GM23248 (cell line): ENCODE measurements at regions not wholly inside any gene's neighbourhood (a gene's known extent, or its start where the extent isn't known, plus 50 kb on each side); places are given as distances from the start of the nearest gene placed in this dataset.

Experiments
- EZH2 ChIP-seq: fragments of 200-600 bp; sonication (generic); IDR thresholded peaks from 2 replicates; pipeline ENCODE4 v1.6.1; 2018; ENCODE audit warnings: antibody characterized with exemption, mild to moderate bottlenecking; ENCODE audit not compliant: insufficient read depth, poor library complexity, severe bottlenecking
- EZH2phosphoT487 ChIP-seq: fragments of 200-600 bp; sonication (generic); IDR thresholded peaks from 2 replicates; pipeline ENCODE4 v1.6.1; 2018; ENCODE audit warnings: antibody characterized with exemption, moderate library complexity, mild to moderate bottlenecking, low read depth; ENCODE audit not compliant: insufficient read depth

DNA sequence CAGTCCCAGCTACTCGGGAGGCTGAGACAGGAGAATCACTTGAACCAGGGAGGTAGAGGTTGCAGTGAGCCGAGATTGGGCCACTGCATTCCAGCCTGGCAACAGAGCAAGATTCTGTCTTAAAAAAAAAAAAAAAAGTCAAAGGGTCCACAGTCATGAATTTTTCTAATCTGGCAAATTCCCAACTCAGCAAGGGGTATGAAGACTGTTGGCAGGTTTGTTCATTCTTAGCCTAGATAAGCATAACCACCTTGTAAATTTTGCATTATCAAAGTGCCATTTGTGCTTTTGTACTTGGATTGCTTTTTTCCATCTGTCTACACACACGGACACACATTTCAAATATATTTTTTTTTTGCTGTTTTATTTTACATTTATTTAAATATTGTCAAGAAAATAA lies 299.8 kb upstream of the NUDT12 start:
- TF ChIP-seq EZH2phosphoT487 (no peak), EZH2 (no peak)
